Parathyroid adenoma (tissue), 2 donors: ENCODE measurements at regions not wholly inside any gene's neighbourhood (a gene's known extent, or its start where the extent isn't known, plus 50 kb on each side); places are given as distances from the start of the nearest gene placed in this dataset.
"Not testable (repeated sequence)": the region's sequence is repeated elsewhere in the genome, so short reads cannot be mapped to it uniquely, and the experiment has no call there.

Experiments
- H2AFZ ChIP-seq: fragments of 300-600 bp; sonication (generic); one replicate; pipeline ENCODE4 v1.7.0; 2017; ENCODE audit warnings: antibody characterized with exemption, mild to moderate bottlenecking
- H3K27ac ChIP-seq: fragments of 300-600 bp; sonication (generic); one replicate; pipeline ENCODE4 v1.7.0; 2017
- H3K27me3 ChIP-seq: fragments of 300-600 bp; sonication (generic); one replicate; pipeline ENCODE4 v1.7.0; 2017; ENCODE audit warnings: low read length; ENCODE audit not compliant: control insufficient read depth, insufficient read depth
- H3K36me3 ChIP-seq: fragments of 300-600 bp; sonication (generic); one replicate; pipeline ENCODE4 v1.7.0; 2017; ENCODE audit warnings: low read length; ENCODE audit not compliant: control insufficient read depth, insufficient read depth
- H3K4me1 ChIP-seq: fragments of 300-600 bp; sonication (generic); one replicate; pipeline ENCODE4 v1.7.0; 2017; ENCODE audit warnings: control low read depth
- H3K4me2 ChIP-seq: fragments of 300-600 bp; sonication (generic); one replicate; pipeline ENCODE4 v1.7.0; 2017; ENCODE audit warnings: low read length
- H3K4me3 ChIP-seq: fragments of 300-600 bp; sonication (generic); one replicate; pipeline ENCODE4 v1.7.0; 2017; ENCODE audit warnings: low read depth, low read length
- H3K79me2 ChIP-seq: fragments of 300-600 bp; sonication (generic); one replicate; pipeline ENCODE4 v1.7.0; 2017; ENCODE audit warnings: control low read depth
- H3K9ac ChIP-seq: fragments of 300-600 bp; sonication (generic); one replicate; pipeline ENCODE4 v1.7.0; 2017; ENCODE audit warnings: mild to moderate bottlenecking
- H3K9me3 ChIP-seq: fragments of 300-600 bp; sonication (generic); one replicate; pipeline ENCODE4 v1.7.0; 2017; ENCODE audit warnings: low read length; ENCODE audit not compliant: control insufficient read depth
- TF ChIP-seq, protein P1 (sequence below): fragments of 300-600 bp; sonication (generic); IDR thresholded peaks from one replicate; pipeline ENCODE4 v1.7.0; 2017; ENCODE audit warnings: antibody characterized with exemption, mild to moderate bottlenecking
- donor health status: primary hyperparathyroidism.

DNA sequence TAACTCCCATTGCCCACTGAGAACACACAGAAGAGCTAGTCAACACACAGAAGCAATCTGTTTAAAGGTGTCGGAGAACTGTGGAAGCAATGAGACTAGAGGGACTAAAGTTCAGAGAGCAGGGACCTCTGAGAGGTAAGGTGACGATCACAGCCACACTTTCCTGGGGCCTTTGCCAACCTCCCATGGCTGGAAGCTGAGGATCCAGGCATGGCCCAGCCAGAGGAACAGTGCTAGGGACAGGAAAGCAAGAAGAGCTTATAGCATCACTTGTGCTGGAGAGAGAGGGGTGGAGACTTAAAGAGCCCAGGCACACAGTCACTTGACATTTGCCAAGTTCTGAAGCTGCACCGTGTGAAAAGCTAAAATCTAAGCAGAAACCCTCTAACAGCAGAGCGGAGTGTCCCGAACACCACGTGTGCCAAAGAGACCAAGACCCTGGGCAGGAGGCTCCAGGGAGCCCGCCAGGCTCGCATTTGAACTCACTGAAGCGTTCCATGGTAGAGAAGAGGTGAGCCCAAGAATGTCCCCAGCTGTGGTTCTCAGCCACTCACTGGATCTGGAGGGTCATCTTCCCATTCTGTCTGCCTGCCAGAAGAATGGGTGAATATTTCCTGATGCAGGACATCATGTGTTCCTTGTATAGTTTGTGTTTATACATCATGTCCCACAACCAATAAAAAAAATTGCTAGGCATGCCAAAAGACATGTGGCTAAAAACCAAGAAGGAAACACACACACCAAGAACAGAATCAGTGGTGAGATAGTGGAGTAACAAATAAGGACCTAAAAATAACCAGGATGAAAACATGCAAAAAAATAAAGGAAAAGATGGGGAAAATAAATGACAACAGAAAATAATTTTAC is 174.0 kb upstream of the C14orf180 start:
- Histone ChIP-seq H3K9me3 (no peaks in the 10 kb centered on the region), H3K9ac (no peak overlapping the region), H3K36me3 (no peaks in the 10 kb centered on the region), H3K4me2 (no peak overlapping the region), H2AFZ (no peak overlapping the region), H3K79me2 (no peaks in the 10 kb centered on the region), H3K27ac (no peak overlapping the region), H3K4me1 (no peaks in the 10 kb centered on the region), H3K4me3 (no peak overlapping the region), H3K27me3 (no peaks in the 10 kb centered on the region)
- TF ChIP-seq, protein P1, sequence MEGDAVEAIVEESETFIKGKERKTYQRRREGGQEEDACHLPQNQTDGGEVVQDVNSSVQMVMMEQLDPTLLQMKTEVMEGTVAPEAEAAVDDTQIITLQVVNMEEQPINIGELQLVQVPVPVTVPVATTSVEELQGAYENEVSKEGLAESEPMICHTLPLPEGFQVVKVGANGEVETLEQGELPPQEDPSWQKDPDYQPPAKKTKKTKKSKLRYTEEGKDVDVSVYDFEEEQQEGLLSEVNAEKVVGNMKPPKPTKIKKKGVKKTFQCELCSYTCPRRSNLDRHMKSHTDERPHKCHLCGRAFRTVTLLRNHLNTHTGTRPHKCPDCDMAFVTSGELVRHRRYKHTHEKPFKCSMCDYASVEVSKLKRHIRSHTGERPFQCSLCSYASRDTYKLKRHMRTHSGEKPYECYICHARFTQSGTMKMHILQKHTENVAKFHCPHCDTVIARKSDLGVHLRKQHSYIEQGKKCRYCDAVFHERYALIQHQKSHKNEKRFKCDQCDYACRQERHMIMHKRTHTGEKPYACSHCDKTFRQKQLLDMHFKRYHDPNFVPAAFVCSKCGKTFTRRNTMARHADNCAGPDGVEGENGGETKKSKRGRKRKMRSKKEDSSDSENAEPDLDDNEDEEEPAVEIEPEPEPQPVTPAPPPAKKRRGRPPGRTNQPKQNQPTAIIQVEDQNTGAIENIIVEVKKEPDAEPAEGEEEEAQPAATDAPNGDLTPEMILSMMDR: no peak

DNA sequence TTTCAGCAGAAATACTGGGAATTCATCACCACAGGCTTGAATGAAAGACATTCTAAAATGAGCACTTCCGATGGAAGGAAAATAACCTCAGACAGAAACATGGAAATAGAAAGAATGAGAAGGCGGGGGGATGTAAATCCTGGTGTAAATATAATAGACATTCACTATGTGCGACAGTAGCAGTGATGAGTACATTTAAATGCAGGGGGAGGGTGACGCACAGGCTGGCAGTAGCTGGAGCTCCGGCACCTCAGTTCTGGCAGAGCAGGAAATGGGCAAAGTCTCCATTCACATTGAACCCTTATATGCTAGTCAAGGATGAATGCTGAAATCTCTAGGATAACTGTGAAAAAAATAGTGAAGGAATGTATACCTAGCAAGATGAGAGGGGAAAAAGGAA is 172.7 kb upstream of the C14orf180 start:
- H3K4me2 ChIP-seq: no peak overlapping the region
- H2AFZ ChIP-seq: no peak overlapping the region
- H3K9me3 ChIP-seq: no peaks in the 10 kb centered on the region
- H3K4me1 ChIP-seq: no peaks in the 10 kb centered on the region
- H3K79me2 ChIP-seq: no peaks in the 10 kb centered on the region
- H3K36me3 ChIP-seq: no peaks in the 10 kb centered on the region
- H3K27ac ChIP-seq: no peak overlapping the region
- no peak overlapping the region for H3K4me3 ChIP-seq
- TF ChIP-seq, protein P1: no peak
- H3K9ac ChIP-seq: no peak overlapping the region
- H3K27me3 ChIP-seq: no peaks in the 10 kb centered on the region

DNA sequence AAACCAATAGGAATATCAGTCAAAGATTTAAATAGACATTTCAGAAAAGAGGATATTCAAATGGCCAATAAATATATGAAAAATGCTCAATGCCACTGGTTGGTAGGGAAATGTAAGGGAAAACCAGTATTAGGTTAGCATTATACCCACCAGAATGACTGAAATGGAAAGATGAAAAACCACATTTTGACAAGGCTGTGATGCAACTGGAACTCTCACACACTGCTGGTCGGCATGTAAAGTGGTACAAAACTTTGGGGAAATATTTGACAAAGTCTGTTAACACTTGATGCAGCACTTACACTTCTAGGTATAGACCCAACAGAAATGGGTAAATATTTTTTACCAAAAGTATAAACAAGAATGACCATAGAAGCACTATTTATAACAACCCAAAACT is 163.2 kb upstream of the C14orf180 start:
- H3K9me3 ChIP-seq: no peaks in the 10 kb centered on the region
- H3K9ac ChIP-seq: no peak overlapping the region
- no peak overlapping the region for H3K4me2 ChIP-seq
- no peaks in the 10 kb centered on the region for H3K79me2 ChIP-seq
- H3K27me3 ChIP-seq: no peaks in the 10 kb centered on the region
- H2AFZ ChIP-seq: no peak overlapping the region
- H3K4me1 ChIP-seq: no peaks in the 10 kb centered on the region
- H3K4me3 ChIP-seq: no peak overlapping the region
- no peaks in the 10 kb centered on the region for H3K36me3 ChIP-seq
- H3K27ac ChIP-seq: no peak overlapping the region
- TF ChIP-seq, protein P1: no peak

DNA sequence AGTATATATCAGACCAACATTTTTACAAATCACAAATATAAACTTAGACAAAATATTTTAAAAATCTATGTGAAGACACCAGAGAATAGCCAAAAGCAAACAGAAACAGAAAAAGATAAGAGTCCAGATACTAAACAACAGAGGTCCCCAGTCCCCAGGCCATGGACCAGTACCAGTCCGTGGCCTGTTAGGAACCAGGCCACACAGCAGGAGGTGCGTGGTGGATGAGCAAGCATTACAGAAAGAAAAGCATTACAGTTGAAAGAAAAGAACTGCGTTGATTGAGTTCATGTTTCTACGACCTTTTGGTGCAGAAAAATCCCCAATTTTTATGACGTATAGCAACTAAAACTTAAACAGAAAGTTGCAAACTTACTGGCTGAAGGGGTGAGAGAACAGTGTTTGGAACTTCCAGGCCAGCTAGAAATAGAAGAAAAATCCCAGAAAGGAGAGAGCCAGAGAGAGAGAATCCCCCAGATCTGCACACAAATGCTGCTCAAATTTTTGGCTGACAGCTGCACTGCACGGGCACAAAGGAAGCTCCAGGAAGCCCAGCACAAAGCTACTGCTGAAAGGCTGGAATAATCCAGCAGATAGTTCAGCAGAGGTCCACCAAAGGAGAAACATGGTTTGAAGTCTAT is 159.6 kb upstream of the C14orf180 start:
- Histone ChIP-seq H2AFZ (no peak overlapping the region), H3K79me2 (no peaks in the 10 kb centered on the region), H3K9me3 (no peaks in the 10 kb centered on the region), H3K4me1 (no peaks in the 10 kb centered on the region), H3K27ac (no peak overlapping the region), H3K36me3 (no peaks in the 10 kb centered on the region), H3K4me3 (no peak overlapping the region), H3K9ac (no peak overlapping the region), H3K4me2 (no peak overlapping the region), H3K27me3 (no peaks in the 10 kb centered on the region)
- TF ChIP-seq, protein P1: no peak

DNA sequence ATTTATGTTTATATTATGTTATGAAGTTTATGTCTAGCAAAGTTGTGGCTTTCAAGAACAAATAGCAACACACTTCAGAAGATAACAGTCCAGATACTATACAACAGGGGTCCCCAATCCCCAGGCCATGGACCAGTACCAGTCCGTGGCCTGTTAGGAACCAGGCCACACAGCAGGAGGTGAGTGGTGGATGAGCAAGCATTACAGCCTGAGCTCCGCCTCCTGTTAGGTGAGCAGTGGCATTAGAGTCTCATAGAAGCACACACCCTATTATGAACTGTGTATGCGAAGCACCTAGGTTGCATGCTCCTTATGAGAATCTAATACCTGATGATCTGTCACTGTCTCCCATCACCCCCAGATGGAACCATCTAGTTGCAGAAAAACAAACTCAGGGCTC is 159.0 kb upstream of the C14orf180 start:
- H3K4me3 ChIP-seq, H3K4me2 ChIP-seq: not testable (repeated sequence)

More for the DNA sequence above, 159.0 kb upstream of the C14orf180 start:
- H3K9ac ChIP-seq, H3K9me3 ChIP-seq, H3K79me2 ChIP-seq, H3K27ac ChIP-seq, H3K27me3 ChIP-seq, H3K4me1 ChIP-seq, H2AFZ ChIP-seq, H3K36me3 ChIP-seq: not testable (repeated sequence)
